ENCODE measurements at regions not wholly inside any gene's neighbourhood (a gene's known extent, or its start where the extent isn't known, plus 50 kb on each side); places are given as distances from the start of the nearest gene placed in this dataset.

DNA sequence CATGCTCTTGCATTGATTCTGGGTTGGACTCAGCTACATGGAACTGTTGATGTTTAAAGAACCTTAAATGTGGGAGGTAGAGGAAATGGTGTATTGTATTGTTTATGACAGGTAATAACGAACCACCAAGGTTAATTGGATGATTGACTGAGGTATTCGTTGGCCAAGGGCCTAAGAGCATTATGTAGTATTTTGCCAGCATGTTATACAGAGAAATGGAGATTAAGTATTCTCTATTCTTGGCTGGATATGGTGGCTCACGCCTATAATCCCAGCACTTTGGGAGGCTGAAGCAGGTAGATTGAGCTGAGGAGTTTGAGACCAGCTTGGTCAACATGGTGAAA, 59.0 kb upstream of the CDK20 start:
- CTCF ChIA-PET = interaction anchor here (1.3 to 1.7 kb wide), 2 partner anchors 21 to 43 kb away, joined by 4 read pairs; no protein-coding TSS in a partner anchor
- Histone ChIP-seq H3K4me1 (ENCODE audit: control insufficient read depth in 1 of 2, insufficient read depth in 2 of 2, low read depth in 1 of 2, low read length in 1 of 2) (no peaks in the 10 kb centered on the region), H3K4me2 (no peak overlapping the region), H3F3A (replicated peaks; ENCODE audit: insufficient read depth) (no peaks in the 10 kb centered on the region), H3K36me3 (replicated peaks in 1 of 2; ENCODE audit: control insufficient read depth in 1 of 2, insufficient read depth in 2 of 2, low read length in 1 of 2) (no peaks in the 10 kb centered on the region), H2AFZ (ENCODE audit: low read depth) (no peak overlapping the region), H3K9ac (no peak overlapping the region), H3K9me2 (no peaks in the 10 kb centered on the region), H3K4me3 (ENCODE audit: low read depth in 2 of 2, low read length in 1 of 2) (no peak overlapping the region), H3K27ac (ENCODE audit: low read depth in 2 of 2, low read length in 1 of 2) (no peak overlapping the region), H3K79me2 (ENCODE audit: insufficient read depth) (no peaks in the 10 kb centered on the region), H3K27me3 (ENCODE audit: insufficient read depth) (no peaks in the 10 kb centered on the region), H3K9me3 (no peaks in the 10 kb centered on the region), H4K20me1 (ENCODE audit: insufficient read depth) (no peaks in the 10 kb centered on the region)
- POLR2A ChIA-PET = no interaction called here
- TF ChIP-seq YY1 (IDR thresholded peaks at IDR 0.05; ENCODE audit: low read depth) = no peak
- WGBS (ENCODE audit: low lambda C conversion rate) = 12% methylated on average over 3 of the region's 3 CpGs
- no peak for DNase-seq

- Histone ChIP-seq H3K4me2 (no peak overlapping the region), H3K36me3 (replicated peaks in 1 of 2; ENCODE audit: control insufficient read depth in 1 of 2, insufficient read depth in 2 of 2, low read length in 1 of 2) (no peaks in the 10 kb centered on the region), H3K4me3 (ENCODE audit: low read depth in 2 of 2, low read length in 1 of 2) (no peak overlapping the region), H3K9ac (no peak overlapping the region), H3K9me2 (no peaks in the 10 kb centered on the region), H3K79me2 (ENCODE audit: insufficient read depth) (no peaks in the 10 kb centered on the region), H3K9me3 (no peaks in the 10 kb centered on the region), H2AFZ (ENCODE audit: low read depth) (no peak overlapping the region), H3F3A (replicated peaks; ENCODE audit: insufficient read depth) (no peaks in the 10 kb centered on the region), H4K20me1 (ENCODE audit: insufficient read depth) (no peaks in the 10 kb centered on the region), H3K4me1 (ENCODE audit: control insufficient read depth in 1 of 2, insufficient read depth in 2 of 2, low read depth in 1 of 2, low read length in 1 of 2) (no peaks in the 10 kb centered on the region), H3K27me3 (ENCODE audit: insufficient read depth) (no peaks in the 10 kb centered on the region), H3K27ac (ENCODE audit: low read depth in 2 of 2, low read length in 1 of 2) (no peak overlapping the region)
- WGBS (ENCODE audit: low lambda C conversion rate) = 43% methylated on average over 2 of the region's 2 CpGs
- no peak for DNase-seq
- POLR2A ChIA-PET = no interaction called here
- CTCF ChIA-PET = no interaction called here
- no peak for TF ChIP-seq USF2 (IDR thresholded peaks at IDR 0.05; ENCODE audit: borderline replicate concordance, low read depth, low read length)
- TF ChIP-seq, protein P1, sequence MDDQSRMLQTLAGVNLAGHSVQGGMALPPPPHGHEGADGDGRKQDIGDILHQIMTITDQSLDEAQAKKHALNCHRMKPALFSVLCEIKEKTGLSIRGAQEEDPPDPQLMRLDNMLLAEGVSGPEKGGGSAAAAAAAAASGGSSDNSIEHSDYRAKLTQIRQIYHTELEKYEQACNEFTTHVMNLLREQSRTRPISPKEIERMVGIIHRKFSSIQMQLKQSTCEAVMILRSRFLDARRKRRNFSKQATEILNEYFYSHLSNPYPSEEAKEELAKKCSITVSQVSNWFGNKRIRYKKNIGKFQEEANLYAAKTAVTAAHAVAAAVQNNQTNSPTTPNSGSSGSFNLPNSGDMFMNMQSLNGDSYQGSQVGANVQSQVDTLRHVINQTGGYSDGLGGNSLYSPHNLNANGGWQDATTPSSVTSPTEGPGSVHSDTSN (IDR thresholded peaks at IDR 0.05) = no peak
These were observed 54.0 kb upstream of the CDK20 start for GRCh38 chr9:88028338-88028737.

- ChIA-PET CTCF (no interaction called here), POLR2A (no interaction called here)
- H3K4me2 ChIP-seq = no peak overlapping the region
- H3K4me3 ChIP-seq (ENCODE audit: low read depth in 2 of 2, low read length in 1 of 2) = no peak overlapping the region
- H3K27me3 ChIP-seq (ENCODE audit: insufficient read depth) = no peaks in the 10 kb centered on the region
- DNase-seq = no peak
- 62% methylated on average over 1 of the region's 1 CpG for WGBS (ENCODE audit: low lambda C conversion rate)
- H3K36me3 ChIP-seq (replicated peaks in 1 of 2; ENCODE audit: control insufficient read depth in 1 of 2, insufficient read depth in 2 of 2, low read length in 1 of 2) = no peaks in the 10 kb centered on the region
- H3K4me1 ChIP-seq (ENCODE audit: control insufficient read depth in 1 of 2, insufficient read depth in 2 of 2, low read depth in 1 of 2, low read length in 1 of 2) = no peaks in the 10 kb centered on the region
- no peak overlapping the region for H3K9ac ChIP-seq
- H3K79me2 ChIP-seq (ENCODE audit: insufficient read depth) = no peaks in the 10 kb centered on the region
- no peaks in the 10 kb centered on the region for H3K9me2 ChIP-seq
- TF ChIP-seq, protein P1 (IDR thresholded peaks at IDR 0.05) = no peak
- TF ChIP-seq, protein P2, sequence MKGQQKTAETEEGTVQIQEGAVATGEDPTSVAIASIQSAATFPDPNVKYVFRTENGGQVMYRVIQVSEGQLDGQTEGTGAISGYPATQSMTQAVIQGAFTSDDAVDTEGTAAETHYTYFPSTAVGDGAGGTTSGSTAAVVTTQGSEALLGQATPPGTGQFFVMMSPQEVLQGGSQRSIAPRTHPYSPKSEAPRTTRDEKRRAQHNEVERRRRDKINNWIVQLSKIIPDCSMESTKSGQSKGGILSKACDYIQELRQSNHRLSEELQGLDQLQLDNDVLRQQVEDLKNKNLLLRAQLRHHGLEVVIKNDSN (IDR thresholded peaks at IDR 0.05; ENCODE audit: borderline replicate concordance, low read depth) = no peak
- no peak for TF ChIP-seq MXI1 (IDR thresholded peaks at IDR 0.05; ENCODE audit: low read depth, low read length)
- no peak for TF ChIP-seq SMC3 (IDR thresholded peaks at IDR 0.05; ENCODE audit: low read depth, low read length)
- TF ChIP-seq FOXJ3 (CRISPR knock-in tag; IDR thresholded peaks at IDR 0.05) = no peak
- TF ChIP-seq TCF12 (IDR thresholded peaks at IDR 0.05) = no peak
- no peak for TF ChIP-seq NRF1 (IDR thresholded peaks at IDR 0.05; ENCODE audit: low read depth, low read length)
- TF ChIP-seq POLR2AphosphoS5 (IDR thresholded peaks at IDR 0.05; ENCODE audit: low read depth, low read length) = no peak
- no peak for TF ChIP-seq EP300 (IDR thresholded peaks at IDR 0.05; ENCODE audit: borderline replicate concordance in 1 of 2, low read depth in 1 of 2, low read length in 1 of 2)
- TF ChIP-seq TEAD4 (IDR thresholded peaks at IDR 0.05; ENCODE audit: borderline replicate concordance, insufficient read depth) = no peak
- TF ChIP-seq SIN3A (IDR thresholded peaks at IDR 0.05; ENCODE audit: borderline replicate concordance, low read depth, low read length) = no peak
- no peak for TF ChIP-seq MEF2A (IDR thresholded peaks at IDR 0.05; ENCODE audit: borderline replicate concordance, low read depth)
- no peak for TF ChIP-seq RFX5 (IDR thresholded peaks at IDR 0.05; ENCODE audit: low read length)
- TF ChIP-seq RXRA (IDR thresholded peaks at IDR 0.05; ENCODE audit: borderline replicate concordance, low read depth) = no peak
- TF ChIP-seq RAD21 (IDR thresholded peaks at IDR 0.05; ENCODE audit: low read length) = no peak
- no peak for TF ChIP-seq NFIC (IDR thresholded peaks at IDR 0.05; ENCODE audit: borderline replicate concordance)
- H2AFZ ChIP-seq (ENCODE audit: low read depth) = no peak overlapping the region
- H3K27ac ChIP-seq (ENCODE audit: low read depth in 2 of 2, low read length in 1 of 2) = no peak overlapping the region
- no peaks in the 10 kb centered on the region for H4K20me1 ChIP-seq (ENCODE audit: insufficient read depth)
- no peaks in the 10 kb centered on the region for H3F3A ChIP-seq (replicated peaks; ENCODE audit: insufficient read depth)
- no peaks in the 10 kb centered on the region for H3K9me3 ChIP-seq
These were observed 51.8 kb upstream of the CDK20 start for GRCh38 chr9:88026118-88026479.

All from SK-N-SH (cell line).